Fibroblast of skin of right biceps (primary cell): ENCODE measurements at regions not wholly inside any gene's neighbourhood (a gene's known extent, or its start where the extent isn't known, plus 50 kb on each side); places are given as distances from the start of the nearest gene placed in this dataset.
"Not testable (repeated sequence)": the region's sequence is repeated elsewhere in the genome, so short reads cannot be mapped to it uniquely, and the experiment has no call there.

Experiments used
- DNase-seq: peaks from one replicate; pipeline ENCODE4 v3.0.0-alpha.2; 2013

DNA sequence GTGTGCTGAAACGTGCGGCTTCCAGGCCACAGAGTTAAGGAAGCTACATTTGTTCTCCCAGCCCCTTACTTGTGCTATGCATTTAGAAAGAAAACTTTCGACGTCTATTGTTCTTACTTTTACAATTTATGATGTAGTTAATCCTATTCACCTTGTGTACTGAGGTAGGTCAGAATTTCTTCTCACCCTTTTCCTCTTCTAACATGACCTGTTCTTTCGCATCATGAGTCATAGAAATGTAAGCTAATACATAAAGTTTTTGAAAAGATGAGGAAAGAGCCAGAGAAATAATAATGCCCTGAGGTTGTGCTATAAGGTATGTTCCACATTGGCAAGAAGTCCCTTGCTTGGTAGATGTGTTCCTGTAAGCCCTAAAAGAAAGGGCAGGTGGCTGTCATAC, 298.3 kb downstream of the TRIML1 start:
- no peak for DNase-seq

DNA sequence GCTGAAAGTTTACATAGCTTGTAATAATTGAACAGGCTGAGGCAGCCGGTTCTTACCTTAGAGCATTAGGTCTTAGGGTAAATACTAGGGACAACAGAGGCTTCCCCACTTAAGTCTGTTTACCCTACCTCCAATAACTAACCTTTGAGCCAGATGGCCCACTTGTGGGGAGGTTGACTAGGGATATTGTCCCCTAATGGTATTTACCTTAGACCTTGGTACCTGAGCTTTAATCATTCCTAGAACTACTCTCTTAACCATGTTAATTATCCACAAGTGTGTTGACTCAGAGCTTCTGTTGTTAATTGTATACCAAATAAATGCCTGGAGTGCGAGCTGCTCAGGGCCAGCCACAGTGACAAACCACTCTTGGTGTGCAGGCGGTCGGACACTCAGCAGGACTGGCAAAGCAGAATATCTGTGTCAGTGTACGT, 299.2 kb downstream of the TRIML1 start:
- DNase-seq = not testable (repeated sequence)

DNA sequence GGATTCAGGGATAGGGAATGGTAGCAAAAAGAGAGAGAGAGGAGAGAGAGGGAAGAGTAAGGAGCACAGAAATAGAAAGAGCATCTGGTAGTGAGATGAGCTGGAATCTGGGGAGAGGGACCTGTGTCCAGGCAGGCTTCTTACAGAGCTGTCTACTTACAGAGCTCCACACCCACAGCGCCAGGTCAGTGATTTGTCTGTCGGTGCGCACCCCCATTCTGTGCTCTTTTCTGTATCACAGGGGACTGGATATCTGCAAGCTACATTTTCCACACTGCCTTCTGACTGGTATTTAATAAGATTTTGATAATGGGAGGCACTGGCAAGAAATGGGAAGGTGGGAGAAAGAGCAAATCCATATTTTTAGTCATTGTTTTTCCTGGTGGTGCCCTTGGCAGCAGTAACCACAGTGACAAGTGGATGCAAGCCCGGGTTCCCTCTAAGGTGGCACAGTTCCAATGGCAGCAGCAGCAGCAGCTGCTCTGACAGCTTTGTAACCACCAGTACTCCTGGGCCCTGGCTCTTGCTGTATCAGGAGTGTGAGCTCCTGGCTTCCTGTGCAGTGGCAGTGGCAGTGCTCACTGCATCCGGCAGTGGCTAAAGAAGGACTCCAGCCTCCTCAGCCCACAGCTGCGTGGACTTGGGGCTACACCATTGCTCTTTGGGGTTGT, 300.5 kb downstream of the TRIML1 start:
- DNase-seq = peak; percentile 27

DNA sequence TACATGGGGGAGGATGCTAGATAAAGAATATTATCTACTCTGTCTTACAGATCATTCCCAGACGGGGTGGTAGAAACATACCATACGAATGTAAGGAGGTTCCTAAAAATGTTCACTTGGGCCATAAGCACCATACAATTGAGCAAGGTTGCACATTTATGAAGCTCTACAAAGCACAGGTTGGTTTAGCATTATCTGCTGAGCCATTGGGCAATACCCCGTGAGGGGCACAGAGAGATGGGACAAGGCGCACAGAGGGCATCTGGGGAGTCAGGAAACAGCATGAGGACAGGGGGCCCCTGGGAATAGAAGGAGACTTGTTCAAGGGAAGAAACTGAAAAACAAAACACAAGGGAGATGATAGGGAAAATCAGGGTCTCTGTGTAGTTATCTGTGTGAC, 305.3 kb downstream of the TRIML1 start:
- DNase-seq = no peak

DNA sequence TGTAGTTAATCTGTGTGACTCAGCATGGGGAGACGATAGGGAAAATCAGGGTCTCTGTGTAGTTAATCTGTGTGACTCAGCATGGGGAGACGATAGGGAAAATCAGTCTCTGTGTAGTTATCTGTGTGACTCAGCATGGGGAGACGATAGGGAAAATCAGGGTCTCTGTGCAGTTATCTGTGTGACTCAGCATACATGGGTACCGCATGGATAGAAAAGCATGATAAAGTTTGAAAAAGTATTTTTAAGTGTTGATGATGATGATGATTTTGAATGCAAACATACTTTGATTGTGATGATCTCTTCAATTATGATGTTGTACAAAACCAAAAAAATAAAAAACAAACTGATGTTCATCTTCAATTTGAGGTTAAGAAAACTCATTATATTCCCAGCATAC, 309.8 kb downstream of the TRIML1 start:
- peak; percentile 66 for DNase-seq

DNA sequence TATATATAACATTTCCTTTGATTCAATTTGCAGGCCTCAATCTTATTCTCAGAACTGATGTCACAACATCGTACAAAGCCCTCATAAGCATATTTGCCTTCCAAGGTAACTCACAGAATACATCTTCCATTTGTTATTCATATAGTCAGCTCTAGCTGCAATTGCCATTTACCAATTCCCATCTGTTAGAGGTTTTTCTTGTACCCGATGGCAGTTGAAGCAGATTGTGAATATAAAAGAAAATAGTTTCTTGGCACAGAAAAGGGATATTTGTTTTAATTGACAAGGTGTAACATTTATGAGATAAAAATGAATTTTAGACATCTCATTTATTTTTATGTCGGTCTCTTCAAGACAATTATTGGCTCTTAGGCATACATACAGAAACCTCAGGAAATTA, 311.3 kb downstream of the TRIML1 start:
- DNase-seq = no peak

DNA sequence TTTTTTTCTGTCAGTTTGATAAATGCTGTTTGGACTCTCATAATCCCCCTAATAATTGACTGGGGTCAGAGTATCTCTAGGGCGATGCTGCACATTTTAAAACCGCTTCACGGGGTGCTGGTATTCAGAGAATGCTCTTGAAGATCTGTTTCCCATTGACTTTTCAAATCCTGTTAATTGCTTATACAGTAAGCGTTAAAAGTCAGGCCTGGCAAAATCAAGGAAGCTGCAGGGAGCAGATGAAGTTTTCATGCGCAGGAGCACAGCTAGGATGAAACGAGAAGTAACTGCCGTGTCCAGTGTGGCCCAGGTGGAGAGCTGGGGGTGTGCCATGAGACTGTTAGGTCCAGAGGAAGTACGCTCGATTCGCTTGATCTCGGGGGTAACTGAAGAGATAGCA, 312.9 kb downstream of the TRIML1 start:
- no peak for DNase-seq

DNA sequence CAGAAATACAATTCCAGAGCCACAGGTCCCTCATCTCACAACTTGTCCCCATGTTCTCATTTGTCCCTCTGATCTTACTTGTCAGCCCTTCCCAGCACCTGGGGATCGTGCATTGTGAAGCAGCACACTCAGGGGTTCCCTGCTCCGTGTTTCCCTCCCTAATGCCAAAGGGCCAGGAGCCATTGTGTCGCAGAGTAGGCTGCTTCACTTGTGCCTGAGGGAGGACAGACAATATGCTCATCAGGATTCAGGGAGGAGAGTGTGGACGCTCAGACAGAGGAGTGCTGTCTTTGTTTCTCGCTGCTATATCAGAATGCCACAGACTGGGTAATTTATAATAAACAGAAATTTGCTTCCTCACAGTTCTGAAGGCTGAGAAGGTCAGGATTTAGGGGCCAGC, 315.3 kb downstream of the TRIML1 start:
- no peak for DNase-seq

DNA sequence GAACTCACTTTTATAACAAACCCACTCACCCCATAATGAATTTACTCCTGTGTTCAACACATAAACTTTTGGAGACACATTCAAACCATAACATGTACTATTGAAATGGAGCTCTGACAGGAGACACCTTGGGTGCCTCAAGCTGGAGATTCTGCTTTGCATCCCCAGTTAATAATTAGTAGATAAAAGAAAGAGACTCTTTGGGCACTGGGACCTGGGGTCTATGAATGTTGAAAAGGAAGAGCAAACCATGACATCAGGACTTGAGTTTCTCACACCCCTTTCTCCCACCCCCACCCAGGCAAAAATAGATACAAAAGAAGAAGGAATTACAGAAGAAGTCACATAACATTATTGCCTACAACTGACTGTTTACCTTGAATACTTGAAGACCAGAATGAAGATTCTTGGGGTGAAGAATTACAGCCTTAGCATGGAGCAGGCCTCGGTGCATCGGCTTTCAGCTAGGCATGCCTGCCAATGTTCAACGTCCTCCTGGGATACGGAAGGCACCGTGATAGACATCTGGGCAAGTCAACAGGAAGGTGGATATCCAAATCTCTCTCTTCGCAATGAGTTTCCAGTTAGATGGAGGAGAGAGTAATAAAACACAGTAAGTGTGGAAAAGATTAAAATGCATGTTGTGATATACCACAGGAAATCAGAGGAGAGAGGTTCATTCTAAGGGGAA, 316.0 kb downstream of the TRIML1 start:
- DNase-seq = no peak

DNA sequence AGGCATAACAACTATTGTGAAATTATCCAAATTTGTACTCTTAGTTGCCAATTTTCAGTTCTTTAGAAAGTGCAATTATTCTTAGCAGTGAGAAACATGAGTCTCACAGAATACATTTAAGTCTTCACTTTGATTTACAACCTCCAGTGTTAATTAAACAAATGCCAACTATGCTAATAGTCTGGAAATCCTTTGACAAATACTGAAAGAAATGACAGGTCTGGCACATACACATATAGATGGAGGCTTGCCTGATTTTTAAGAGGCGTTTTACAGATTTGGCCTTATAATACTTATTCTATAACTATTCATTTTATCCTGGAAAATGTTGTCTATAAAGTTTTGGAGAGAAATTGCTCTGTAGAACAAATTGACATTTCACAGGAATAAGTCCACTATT, 320.1 kb downstream of the TRIML1 start:
- DNase-seq = no peak

DNA sequence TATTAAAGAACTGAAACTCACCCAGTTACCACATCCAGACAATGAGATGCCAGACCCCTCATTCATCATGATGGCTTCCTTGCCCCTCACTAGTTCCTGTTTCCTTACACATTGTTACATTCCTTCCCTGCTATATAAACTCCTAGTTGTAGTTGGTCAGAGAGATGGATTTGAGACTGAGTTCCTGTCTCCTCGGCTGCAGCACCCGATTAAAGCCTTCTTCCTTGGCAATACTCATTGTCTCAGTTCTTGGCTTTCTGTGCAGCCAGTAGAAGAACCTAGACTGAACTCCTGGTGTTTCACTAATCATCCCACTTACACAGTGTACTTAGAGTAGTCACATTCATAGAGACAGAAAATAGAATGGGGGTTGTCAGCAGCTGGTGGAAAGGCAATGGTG, 324.7 kb downstream of the TRIML1 start:
- DNase-seq = no peak

DNA sequence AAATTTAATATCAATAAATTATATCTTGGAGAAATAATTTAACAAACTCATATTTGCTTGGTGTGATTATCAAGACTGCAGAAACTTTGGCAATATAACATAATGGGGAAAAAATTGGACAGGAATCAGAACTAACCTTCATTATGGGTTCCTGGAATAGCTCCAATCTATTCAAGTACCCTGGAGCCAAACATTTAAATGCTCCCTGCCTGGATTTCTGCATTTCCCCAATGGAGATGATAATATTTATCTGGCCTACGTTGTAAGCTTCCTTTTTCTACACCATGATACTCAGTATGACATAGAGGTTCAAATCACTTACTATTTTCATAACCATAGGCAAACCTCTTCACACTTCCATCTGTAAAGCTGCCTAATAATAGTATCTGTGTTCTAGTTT, 326.8 kb downstream of the TRIML1 start:
- no peak for DNase-seq

DNA sequence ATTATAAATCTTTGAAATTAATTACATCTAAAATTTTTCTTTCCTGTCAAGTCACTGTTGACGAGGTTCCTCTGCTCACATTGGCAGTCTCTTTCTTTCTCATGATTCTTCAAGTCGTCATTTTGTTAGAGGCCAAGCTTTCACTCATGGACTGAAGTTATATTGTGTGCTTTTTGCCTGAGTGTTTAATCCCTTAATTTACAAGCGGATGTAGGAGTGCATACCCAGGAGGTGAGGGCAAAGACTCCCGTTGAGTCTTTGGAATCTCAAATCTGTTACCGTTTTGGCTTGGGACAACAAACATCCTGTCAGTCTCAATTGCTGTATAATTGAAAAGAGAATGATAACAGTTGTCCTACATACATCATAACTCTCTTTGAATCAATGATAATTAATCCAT, 345.0 kb downstream of the TRIML1 start:
- no peak for DNase-seq

DNA sequence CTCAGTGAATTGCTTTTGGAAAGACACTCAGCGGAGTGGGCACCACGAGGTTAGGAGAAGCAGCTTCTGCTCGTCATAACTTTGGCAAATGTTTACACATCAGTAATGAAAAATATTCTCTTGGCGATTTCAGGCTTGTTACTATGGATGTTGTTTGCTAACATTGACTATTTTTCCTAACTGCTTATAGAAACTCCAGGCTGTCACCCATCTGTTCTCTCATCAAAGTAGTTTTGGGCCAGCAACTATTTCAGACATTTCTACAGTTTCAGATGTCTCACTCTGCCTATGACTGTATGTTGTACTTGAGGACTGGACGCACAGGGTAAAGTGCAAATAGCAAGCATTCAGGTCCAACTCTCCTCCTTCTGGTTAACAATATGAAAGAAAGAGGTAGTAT, 346.7 kb downstream of the TRIML1 start:
- DNase-seq = no peak

DNA sequence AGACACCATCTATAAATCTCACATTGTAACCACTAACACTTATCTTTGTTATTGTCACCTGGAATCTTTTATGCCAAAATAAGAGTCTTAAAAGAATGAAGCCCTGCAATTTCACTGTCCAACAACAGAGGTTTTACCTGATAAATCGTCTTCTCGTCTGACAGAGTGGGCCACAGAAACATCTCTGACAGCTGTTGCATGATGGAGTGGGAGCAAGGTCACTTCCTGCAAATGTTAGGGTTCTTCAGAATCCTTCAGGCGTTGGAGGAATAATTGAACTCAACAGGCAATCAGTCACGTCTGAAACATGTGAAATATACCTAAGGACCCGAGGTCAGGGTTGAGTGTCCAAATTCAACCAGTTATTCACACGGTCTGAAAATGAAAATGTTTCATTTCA, 353.6 kb downstream of the TRIML1 start:
- peak; percentile 1 for DNase-seq

DNA sequence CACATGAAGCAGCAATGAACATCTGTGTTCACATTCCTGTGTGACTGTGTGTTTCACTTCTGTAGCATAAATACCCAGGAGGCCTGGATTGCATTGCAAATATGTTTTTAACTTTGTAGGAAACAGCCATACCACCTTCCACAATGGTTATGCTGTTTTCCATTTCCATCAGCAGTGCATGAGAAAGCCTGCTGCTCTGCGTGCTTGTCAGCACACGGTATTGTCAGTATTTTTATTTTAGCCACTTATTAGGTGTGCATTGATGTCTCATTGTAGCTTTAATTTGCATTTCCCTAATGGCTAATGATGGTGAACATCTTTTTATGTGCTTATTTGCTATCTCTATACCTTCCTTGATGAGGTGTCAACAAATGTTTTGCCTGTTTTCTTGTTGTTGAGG, 355.9 kb downstream of the TRIML1 start:
- DNase-seq = no peak

DNA sequence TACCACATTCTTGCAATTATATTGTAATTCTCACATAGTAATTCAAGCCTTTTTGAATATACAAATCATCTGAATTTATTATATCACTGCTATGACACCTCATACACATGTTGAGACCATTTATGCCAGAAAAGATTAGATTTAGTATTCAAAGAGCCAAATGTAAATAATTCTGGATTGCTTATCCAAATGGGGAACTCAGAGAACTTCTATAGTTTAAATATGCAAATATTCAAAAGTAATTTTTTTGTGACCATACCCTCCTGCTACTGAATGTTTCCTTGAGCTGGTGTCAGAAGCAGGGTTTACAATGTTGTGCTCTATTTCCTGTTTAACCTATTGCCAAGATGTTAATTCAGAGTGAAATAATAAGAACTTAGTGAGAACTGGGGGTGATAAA, 372.2 kb downstream of the TRIML1 start:
- no peak for DNase-seq

DNA sequence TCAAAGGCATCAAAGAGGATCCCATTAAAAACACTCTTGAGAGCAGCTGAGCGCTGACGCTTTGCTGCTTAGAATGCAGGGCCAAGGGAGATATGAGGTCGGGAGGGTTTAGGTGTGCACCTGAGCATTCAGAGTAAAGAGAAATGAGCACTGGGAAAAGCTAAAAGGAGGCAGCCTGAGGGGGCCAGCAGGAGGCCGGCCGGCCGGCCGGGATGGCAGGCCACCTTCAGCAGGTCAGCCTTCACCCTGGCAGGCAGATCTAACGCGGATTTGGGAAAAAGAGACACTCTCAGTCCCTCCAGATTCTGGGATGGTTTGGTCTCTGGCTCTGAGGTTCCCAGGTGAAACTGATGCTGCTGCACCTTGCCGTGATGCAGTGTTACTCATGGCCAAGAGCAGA, 393.5 kb downstream of the TRIML1 start:
- no peak for DNase-seq

DNA sequence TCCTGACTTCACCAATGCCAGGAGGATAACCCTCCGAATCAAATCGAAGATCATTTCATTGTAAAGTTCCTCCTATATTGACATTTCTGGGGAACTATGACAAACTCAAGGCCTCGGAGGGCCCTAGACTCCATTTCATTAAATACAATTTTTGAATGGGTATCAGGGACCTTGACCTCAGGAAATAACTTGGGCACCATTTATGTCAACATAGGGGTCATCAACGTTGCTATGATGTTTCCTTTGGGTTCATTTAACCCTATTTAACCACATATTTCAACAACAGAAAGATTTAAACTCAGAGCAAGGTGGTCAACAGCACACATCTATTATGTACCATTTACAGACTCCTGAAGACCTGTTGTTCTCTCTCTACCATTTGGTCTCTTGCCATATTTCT, 395.1 kb downstream of the TRIML1 start:
- DNase-seq = no peak

DNA sequence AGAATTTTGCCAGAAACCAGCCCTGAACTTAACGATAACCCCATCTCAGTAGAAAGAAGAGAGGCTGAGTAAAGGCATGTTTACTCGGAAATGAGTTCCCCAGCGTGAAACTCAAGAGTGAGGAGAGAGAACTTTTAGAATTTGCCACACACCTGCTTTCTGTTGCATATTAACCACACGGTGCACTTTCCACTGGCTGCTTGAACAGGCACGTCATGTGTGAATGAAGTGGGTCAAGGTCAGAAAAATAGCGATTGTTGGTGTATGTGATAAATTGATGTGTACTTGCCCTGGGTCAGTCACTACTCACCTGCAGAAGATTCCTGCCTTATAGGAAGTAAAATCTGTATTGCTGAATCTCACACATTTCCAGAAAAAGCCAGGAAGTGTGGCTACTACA, 395.7 kb downstream of the TRIML1 start:
- DNase-seq = no peak

DNA sequence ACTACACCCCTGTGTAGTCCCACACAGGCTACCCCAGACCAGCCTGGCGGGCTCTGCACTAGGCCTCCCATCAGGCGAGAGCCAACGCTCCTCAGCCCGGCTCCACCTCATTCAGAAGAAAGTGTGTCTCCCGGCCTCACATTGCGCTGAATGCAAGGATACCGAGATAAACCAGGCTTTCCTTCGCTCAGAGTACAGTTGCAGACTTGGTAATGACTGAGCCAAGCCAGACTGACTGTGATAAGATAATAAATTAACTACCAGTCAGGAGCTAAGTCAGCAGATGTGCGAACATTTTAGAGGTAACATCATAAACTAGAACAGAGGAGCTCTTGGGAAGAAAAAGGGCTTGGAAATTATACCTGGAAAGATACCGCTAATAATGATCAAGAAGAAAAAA, 397.6 kb downstream of the TRIML1 start:
- no peak for DNase-seq

DNA sequence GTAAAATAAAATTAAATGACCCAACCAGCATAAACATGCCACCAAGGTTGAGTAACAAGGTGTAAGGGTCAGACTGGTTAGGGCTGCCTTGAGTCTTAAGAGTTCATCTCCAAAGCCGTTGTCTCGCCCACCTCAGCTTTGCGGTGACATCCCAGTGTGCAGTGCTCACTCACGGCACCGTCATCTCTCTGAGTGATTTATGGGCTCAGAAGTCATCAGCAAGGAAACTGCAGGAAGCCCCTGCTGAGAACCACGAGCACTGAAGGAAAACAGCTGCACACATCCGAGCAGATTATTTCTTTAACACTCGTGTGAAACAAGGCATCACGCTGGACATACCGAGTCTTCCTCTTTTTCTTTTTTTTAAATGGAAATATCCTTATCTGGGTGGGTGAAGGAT, 411.1 kb downstream of the TRIML1 start:
- peak; percentile 71 for DNase-seq

DNA sequence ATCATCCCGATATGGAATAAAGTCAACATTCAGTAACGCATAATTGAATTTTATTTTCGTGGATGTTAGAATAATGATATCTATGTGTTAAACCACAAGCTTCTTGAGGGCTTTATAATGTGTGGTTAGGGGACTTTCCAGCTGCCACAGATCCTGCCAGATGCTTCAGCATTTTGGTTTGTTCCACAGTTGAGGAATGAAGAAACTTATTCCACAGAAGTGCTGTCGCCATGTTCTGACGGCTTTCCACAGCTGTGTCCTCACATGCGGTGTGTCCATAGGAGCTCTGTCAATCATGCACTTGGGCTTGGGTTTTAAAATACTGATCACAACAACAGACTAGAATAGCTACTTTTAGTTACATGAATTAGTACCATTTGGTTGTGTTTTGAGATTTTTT, 411.9 kb downstream of the TRIML1 start:
- peak; percentile 48 for DNase-seq

DNA sequence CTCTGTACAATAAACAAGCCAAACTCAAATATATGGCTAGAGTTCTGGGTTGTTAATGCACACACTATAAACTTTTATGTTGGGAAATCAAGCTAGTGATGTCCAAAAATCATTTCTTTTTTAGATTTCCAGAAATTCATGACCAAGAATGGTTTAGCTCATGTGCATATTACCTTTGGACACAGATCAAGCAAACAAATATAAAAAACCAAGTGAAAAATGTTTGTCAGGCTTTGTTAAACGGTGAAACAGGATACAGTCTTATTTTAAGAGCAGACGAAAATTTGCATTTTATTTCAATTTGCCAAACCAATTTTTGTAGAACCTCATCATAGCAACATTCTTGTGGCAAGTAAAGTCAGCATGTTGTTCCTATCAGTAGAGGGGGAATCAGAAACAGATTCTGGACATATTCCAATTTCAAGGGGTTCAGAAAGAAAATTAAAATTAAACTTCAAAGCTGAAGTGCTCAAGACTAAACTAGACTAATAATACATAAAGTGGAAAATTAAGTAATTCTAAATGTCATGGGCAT, 413.6 kb downstream of the TRIML1 start:
- DNase-seq = peak; percentile 48

DNA sequence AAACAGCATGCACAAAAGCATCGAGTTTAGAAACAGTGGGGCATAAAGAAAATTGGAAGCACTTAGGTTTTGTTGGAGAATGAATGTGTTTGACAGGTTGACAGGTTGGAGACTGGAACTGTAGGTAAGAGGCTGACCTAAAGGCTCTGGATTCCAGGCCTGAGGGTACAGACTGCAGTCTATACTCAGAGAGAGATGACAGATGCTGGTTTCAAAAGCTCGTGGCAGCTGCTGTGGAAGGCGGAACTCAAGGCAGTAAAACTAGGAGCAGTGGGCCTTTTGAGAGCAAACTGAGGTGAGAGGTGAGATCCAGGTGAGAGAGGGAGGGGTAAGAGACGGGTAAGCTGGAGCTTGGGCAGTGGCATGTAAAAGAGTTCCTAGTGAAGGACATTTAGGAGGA, 415.2 kb downstream of the TRIML1 start:
- DNase-seq = no peak
